SK-N-SH treated with all-trans-retinoic acid at 6 μM for 48 hours (cell line): ENCODE measurements at regions not wholly inside any gene's neighbourhood (a gene's known extent, or its start where the extent isn't known, plus 50 kb on each side); places are given as distances from the start of the nearest gene placed in this dataset.

Experiments
- ATAC-seq: fragments of 200-7000 bp; cut with Tn5 transposase; 3 replicates; pipeline ENCODE4 v1.9.1; 2020; ENCODE audit warnings: mild to moderate bottlenecking, moderate library complexity
- ARNTL ChIP-seq: fragments of 450-650 bp; formaldehyde crosslinking; IDR thresholded peaks from 2 replicates; pipeline ENCODE4 v1.5.0; 2020; ENCODE audit warnings: low read depth, mild to moderate bottlenecking, moderate library complexity, borderline replicate concordance
- BACH2 ChIP-seq: fragments of 250-450 bp; sonication (Bioruptor Pico); IDR thresholded peaks from 2 replicates; pipeline ENCODE4 v1.9.0; 2021; ENCODE audit warnings: mild to moderate bottlenecking, borderline replicate concordance
- CSDC2 ChIP-seq: fragments of 250-450 bp; sonication (Bioruptor Pico); IDR thresholded peaks from 2 replicates; pipeline ENCODE4 v1.5.0; 2020; ENCODE audit warnings: mild to moderate bottlenecking, moderate library complexity
- CSRNP3 ChIP-seq: fragments of 250-450 bp; sonication (Bioruptor Pico); IDR thresholded peaks from 2 replicates; pipeline ENCODE4 v1.5.1; 2021; ENCODE audit warnings: mild to moderate bottlenecking, moderate library complexity
- ESRRG ChIP-seq: fragments of 250-450 bp; sonication (Bioruptor Pico); IDR thresholded peaks from 2 replicates; pipeline ENCODE4 v1.6.1; 2021; ENCODE audit warnings: mild to moderate bottlenecking
- GLIS3 ChIP-seq: fragments of 250-450 bp; sonication (Bioruptor Pico); IDR thresholded peaks from 2 replicates; pipeline ENCODE4 v1.5.0; 2020; ENCODE audit warnings: mild to moderate bottlenecking, moderate library complexity
- ISL1 ChIP-seq: fragments of 250-450 bp; sonication (Bioruptor Pico); IDR thresholded peaks from 2 replicates; pipeline ENCODE4 v2.1.2; 2022; ENCODE audit warnings: mild to moderate bottlenecking, moderate library complexity
- OSR1 ChIP-seq: fragments of 250-450 bp; sonication (Bioruptor Pico); IDR thresholded peaks from 2 replicates; pipeline ENCODE4 v1.8.0; 2022; ENCODE audit warnings: moderate library complexity, mild to moderate bottlenecking, inconsistent platforms
- RARB ChIP-seq: fragments of 250-450 bp; sonication (Bioruptor Pico); IDR thresholded peaks from 2 replicates; pipeline ENCODE4 v1.8.0; 2021; ENCODE audit warnings: mild to moderate bottlenecking, moderate library complexity
- SNAI2 ChIP-seq: fragments of 250-450 bp; sonication (Bioruptor Pico); IDR thresholded peaks from 2 replicates; pipeline ENCODE4 v1.5.0; 2020; ENCODE audit warnings: mild to moderate bottlenecking, moderate library complexity
- TCF4 ChIP-seq: fragments of 250-450 bp; sonication (Bioruptor Pico); IDR thresholded peaks from 2 replicates; pipeline ENCODE4 v1.8.0; 2021; ENCODE audit warnings: mild to moderate bottlenecking, moderate library complexity, borderline replicate concordance
- TOX ChIP-seq: fragments of 250-450 bp; sonication (Bioruptor Pico); IDR thresholded peaks from 2 replicates; pipeline ENCODE4 v1.8.0; 2021; ENCODE audit warnings: mild to moderate bottlenecking, moderate library complexity, borderline replicate concordance
- TSHZ2 ChIP-seq: fragments of 250-450 bp; sonication (Bioruptor Pico); IDR thresholded peaks from 2 replicates; pipeline ENCODE4 v1.5.0; 2020; ENCODE audit warnings: mild to moderate bottlenecking, moderate library complexity
- ZC3H10 ChIP-seq: fragments of 250-450 bp; sonication (Bioruptor Pico); IDR thresholded peaks from 2 replicates; pipeline ENCODE4 v1.5.1; 2021; ENCODE audit warnings: mild to moderate bottlenecking, moderate library complexity
- ZFP3 ChIP-seq: fragments of 250-450 bp; sonication (Bioruptor Pico); IDR thresholded peaks from 2 replicates; pipeline ENCODE4 v1.5.0; 2020; ENCODE audit warnings: mild to moderate bottlenecking, moderate library complexity
- ZFP30 ChIP-seq: fragments of 450-650 bp; formaldehyde crosslinking; IDR thresholded peaks from 2 replicates; pipeline ENCODE4 v1.5.0; 2022; ENCODE audit warnings: mild to moderate bottlenecking, moderate library complexity
- ZNF565 ChIP-seq: fragments of 450-650 bp; formaldehyde crosslinking; conservative IDR thresholded peaks from 2 replicates; pipeline ENCODE4 v1.5.0; 2020; ENCODE audit warnings: low read depth, mild to moderate bottlenecking, moderate library complexity
- ZNF8 ChIP-seq: fragments of 450-650 bp; formaldehyde crosslinking; IDR thresholded peaks from 2 replicates; pipeline ENCODE4 v1.5.0; 2020; ENCODE audit warnings: mild to moderate bottlenecking, moderate library complexity
- TF ChIP-seq, protein P1 (sequence below): fragments of 250-450 bp; sonication (Bioruptor Pico); IDR thresholded peaks from 2 replicates; pipeline ENCODE4 v1.5.1; 2020; ENCODE audit warnings: low read depth, mild to moderate bottlenecking, moderate library complexity
- TF ChIP-seq, protein P2 (sequence below): fragments of 250-450 bp; sonication (Bioruptor Pico); IDR thresholded peaks from 2 replicates; pipeline ENCODE4 v1.8.0; 2020; ENCODE audit warnings: mild to moderate bottlenecking, moderate library complexity, borderline replicate concordance
- TF ChIP-seq, protein P3 (sequence below): fragments of 250-450 bp; sonication (Bioruptor Pico); IDR thresholded peaks from 2 replicates; pipeline ENCODE4 v1.8.0; 2021; ENCODE audit warnings: low read depth, mild to moderate bottlenecking, moderate library complexity, borderline replicate concordance

DNA sequence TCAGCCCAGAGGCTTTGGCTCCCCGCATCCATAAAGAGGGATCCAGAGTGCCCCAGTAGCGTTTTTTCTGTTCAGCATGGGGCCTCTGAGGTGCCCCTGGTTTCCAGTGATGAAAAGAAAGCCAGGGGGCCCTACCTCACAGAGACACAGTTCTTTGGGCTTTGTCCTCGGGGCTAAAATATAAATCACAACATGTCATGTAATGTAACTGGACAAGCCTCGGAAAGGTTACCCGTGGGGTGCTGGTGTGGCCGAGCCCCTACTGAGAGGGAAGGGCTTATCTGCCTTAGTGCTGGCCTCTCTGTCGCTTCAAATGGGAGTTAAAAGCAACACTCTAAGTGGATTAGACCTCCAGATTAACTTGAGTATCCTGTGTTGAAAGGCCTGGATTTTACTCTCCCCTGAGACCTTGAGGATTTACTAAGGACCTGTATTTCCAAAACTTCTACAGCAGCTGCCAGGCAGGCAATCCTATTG is 251.6 kb upstream of the APCDD1 start:
- no peak for TF ChIP-seq RARB (CRISPR knock-in tag)
- TF ChIP-seq, protein P1, sequence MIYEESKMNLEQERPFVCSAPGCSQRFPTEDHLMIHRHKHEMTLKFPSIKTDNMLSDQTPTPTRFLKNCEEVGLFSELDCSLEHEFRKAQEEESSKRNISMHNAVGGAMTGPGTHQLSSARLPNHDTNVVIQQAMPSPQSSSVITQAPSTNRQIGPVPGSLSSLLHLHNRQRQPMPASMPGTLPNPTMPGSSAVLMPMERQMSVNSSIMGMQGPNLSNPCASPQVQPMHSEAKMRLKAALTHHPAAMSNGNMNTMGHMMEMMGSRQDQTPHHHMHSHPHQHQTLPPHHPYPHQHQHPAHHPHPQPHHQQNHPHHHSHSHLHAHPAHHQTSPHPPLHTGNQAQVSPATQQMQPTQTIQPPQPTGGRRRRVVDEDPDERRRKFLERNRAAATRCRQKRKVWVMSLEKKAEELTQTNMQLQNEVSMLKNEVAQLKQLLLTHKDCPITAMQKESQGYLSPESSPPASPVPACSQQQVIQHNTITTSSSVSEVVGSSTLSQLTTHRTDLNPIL (CRISPR knock-in tag), result no peak
- no peak for TF ChIP-seq ZNF8 (CRISPR knock-in tag)
- no peak for TF ChIP-seq ARNTL (CRISPR knock-in tag)
- no peak for TF ChIP-seq BACH2 (CRISPR knock-in tag)
- no peak for TF ChIP-seq ZFP3 (CRISPR knock-in tag)
- no peak for TF ChIP-seq OSR1 (CRISPR knock-in tag)
- TF ChIP-seq TCF4 (CRISPR knock-in tag), result no peak
- no peak for TF ChIP-seq ZNF565 (CRISPR knock-in tag)
- TF ChIP-seq GLIS3 (CRISPR knock-in tag), result no peak
- TF ChIP-seq ZC3H10 (CRISPR knock-in tag), result no peak
- no peak for TF ChIP-seq TOX
- ATAC-seq, result no peak

- ATAC-seq, result no peak
- peak; percentile 33; the same call in 1 of the 2 replicates for TF ChIP-seq TCF4 (CRISPR knock-in tag)
- no peak for TF ChIP-seq RARB (CRISPR knock-in tag)
- no peak for TF ChIP-seq CSDC2
- TF ChIP-seq, protein P2, sequence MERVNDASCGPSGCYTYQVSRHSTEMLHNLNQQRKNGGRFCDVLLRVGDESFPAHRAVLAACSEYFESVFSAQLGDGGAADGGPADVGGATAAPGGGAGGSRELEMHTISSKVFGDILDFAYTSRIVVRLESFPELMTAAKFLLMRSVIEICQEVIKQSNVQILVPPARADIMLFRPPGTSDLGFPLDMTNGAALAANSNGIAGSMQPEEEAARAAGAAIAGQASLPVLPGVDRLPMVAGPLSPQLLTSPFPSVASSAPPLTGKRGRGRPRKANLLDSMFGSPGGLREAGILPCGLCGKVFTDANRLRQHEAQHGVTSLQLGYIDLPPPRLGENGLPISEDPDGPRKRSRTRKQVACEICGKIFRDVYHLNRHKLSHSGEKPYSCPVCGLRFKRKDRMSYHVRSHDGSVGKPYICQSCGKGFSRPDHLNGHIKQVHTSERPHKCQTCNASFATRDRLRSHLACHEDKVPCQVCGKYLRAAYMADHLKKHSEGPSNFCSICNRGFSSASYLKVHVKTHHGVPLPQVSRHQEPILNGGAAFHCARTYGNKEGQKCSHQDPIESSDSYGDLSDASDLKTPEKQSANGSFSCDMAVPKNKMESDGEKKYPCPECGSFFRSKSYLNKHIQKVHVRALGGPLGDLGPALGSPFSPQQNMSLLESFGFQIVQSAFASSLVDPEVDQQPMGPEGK (CRISPR knock-in tag), result no peak
- no peak for TF ChIP-seq ARNTL (CRISPR knock-in tag)
These were observed 249.3 kb upstream of the APCDD1 start for GRCh38 chr18:10205151-10205550.

- TF ChIP-seq TOX (no peak), ZNF565 (CRISPR knock-in tag) (no peak), RARB (CRISPR knock-in tag) (no peak), TCF4 (CRISPR knock-in tag) (no peak), ESRRG (CRISPR knock-in tag) (no peak)
- TF ChIP-seq, all 23 proteins: peak for 0
- ATAC-seq, result no peak
These were observed 246.6 kb upstream of the APCDD1 start for GRCh38 chr18:10207682-10208345.

DNA sequence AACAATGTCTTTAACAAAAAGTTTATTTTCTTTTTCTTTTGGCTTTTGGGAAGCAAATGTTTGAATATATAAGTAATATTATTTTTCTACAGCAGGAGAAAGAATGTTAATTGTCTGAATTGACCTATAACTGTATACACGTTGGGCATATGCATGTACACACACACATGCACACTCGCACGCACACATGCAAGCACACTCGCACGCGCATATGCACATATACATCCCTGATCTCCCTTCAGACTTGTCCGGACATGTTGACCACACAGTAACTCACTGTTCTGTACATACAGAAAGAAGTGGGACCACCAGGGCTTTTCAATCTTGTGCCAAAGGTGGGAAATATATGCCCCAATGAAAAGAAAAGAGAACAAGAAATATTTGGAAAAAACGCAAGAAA is 245.1 kb upstream of the APCDD1 start:
- no peak for TF ChIP-seq TOX
- no peak for TF ChIP-seq TSHZ2 (CRISPR knock-in tag)
- TF ChIP-seq ZNF565 (CRISPR knock-in tag), result no peak
- TF ChIP-seq, protein P2 (CRISPR knock-in tag), result no peak
- TF ChIP-seq ZFP30, result no peak
- no peak for TF ChIP-seq SNAI2 (CRISPR knock-in tag)
- TF ChIP-seq OSR1 (CRISPR knock-in tag), result no peak
- no peak for TF ChIP-seq CSRNP3
- TF ChIP-seq ISL1, result no peak
- TF ChIP-seq TCF4 (CRISPR knock-in tag), result no peak
- TF ChIP-seq, protein P3, sequence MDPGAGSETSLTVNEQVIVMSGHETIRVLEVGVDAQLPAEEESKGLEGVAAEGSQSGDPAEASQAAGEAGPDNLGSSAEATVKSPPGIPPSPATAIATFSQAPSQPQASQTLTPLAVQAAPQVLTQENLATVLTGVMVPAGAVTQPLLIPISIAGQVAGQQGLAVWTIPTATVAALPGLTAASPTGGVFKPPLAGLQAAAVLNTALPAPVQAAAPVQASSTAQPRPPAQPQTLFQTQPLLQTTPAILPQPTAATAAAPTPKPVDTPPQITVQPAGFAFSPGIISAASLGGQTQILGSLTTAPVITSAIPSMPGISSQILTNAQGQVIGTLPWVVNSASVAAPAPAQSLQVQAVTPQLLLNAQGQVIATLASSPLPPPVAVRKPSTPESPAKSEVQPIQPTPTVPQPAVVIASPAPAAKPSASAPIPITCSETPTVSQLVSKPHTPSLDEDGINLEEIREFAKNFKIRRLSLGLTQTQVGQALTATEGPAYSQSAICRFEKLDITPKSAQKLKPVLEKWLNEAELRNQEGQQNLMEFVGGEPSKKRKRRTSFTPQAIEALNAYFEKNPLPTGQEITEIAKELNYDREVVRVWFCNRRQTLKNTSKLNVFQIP (CRISPR knock-in tag), result no peak
- no peak for TF ChIP-seq ESRRG (CRISPR knock-in tag)
- no peak for ATAC-seq
